ENCODE measurements at regions not wholly inside any gene's neighbourhood (a gene's known extent, or its start where the extent isn't known, plus 50 kb on each side); places are given as distances from the start of the nearest gene placed in this dataset.
A peak's percentile ranks its signal among the peaks of the same experiment; 100 is the strongest.

DNA sequence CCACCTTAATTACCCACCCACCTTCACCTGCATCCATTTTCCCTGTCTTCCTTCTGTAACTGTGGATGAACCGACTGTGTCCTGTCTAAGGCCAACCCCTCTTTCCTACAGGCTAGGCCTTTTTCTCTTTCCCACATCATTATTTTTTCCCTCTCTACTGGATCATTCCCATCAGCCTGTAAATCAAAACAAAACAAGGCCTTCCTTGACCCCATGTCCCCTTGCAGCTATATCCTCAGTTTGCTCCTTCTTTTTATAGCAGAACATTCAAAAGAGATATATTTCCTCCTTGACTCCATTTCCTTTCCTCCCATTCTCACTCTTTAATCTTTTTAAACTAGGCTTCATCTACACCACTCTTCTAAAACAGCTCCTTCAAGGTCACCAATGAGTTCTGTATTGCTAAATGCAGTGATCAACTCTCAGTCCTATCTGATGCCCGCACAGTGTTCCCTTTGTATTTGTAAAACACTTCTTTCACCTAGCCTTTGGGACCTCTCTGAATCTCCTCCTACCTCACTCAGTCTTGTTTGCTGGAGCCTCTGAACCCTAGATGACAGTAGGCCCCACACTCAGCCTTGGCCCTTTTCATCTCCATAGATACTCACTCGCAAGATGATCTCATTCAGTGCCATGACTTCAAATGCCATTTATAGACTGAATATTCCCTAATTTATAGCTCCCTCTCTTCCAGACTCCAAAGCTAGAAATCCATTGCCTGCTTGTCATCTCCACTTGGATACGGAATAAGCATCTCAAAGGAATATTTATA lies 55.7 kb downstream of the CXCR4 start:
- DNase-seq = no peak

DNA sequence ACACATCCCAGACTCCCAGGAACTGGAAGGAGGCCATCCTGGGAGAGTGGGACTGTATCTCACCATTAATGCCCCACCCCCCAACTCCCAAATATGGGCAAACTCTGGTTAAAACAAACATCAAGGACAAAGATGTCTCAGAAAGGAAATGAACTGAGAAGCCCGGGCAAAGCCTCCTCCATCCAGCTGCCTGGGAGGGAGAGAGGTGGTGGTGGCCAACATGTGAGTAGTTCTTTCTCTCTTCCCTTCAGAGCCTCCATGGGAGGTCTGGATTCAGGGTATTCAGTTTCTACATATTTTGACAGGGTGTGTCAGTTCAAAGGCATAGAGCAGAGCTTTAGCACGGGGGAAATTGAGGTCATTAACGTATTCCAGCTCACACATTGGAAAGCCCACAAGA lies 57.5 kb downstream of the CXCR4 start:
- DNase-seq = no peak

DNA sequence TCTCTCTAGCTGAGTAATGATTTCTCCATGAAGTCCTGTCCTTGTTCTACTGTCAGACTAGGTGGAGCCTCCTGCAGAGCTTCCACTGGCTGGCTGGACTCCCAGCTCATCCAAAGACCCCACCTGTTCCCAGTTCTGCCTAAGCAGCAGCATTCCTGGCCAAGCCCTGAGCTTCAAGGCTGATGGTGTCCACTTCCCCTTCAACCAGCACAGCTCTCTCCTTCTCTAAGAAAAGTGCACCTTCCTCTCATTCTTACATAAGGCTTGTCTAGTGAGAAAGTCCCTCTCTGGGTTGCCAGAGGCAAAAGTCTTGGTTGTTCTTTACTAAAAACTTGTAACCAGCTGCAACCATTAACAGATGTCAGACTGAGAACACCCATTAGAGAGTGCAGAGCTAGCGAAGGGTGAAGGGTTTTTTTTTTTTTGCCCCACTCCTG lies 58.9 kb downstream of the CXCR4 start:
- DNase-seq = no peak

DNA sequence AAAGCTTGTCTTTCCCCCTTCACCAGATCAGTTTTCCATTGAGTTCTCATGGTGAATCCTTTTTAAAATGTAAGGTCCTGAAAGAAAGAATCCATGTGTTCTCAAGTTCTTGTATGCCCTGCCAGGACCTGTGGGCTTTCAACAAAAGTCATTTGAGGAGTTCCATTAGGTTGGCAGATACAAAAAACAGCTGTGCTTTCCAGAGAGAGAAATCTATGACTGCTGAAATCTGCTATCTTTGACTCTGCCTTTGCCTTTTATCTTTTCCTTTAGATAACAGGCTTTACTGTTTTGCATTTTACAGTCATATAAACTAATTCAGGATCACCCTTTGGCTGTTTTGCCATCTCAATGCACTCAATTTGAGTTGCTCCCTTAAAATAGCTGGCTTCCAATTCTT lies 59.7 kb downstream of the CXCR4 start:
- DNase-seq = no peak

DNA sequence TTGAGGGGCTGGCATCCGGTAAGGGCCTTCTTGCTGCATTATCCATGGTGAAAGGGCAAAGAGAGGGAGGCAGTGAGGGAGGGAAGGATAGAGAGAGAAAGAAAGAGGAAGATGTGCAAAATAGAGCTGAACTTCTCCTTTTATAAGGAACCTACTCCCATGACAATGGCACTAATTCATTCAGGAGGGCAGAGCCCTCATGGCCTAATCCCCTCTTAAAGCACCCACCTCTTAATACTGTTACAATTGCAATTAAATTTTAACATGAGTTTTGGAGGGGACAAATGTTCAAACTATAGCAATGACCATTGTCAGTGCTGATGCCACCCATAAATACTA lies 60.2 kb downstream of the CXCR4 start:
- no peak for DNase-seq

DNA sequence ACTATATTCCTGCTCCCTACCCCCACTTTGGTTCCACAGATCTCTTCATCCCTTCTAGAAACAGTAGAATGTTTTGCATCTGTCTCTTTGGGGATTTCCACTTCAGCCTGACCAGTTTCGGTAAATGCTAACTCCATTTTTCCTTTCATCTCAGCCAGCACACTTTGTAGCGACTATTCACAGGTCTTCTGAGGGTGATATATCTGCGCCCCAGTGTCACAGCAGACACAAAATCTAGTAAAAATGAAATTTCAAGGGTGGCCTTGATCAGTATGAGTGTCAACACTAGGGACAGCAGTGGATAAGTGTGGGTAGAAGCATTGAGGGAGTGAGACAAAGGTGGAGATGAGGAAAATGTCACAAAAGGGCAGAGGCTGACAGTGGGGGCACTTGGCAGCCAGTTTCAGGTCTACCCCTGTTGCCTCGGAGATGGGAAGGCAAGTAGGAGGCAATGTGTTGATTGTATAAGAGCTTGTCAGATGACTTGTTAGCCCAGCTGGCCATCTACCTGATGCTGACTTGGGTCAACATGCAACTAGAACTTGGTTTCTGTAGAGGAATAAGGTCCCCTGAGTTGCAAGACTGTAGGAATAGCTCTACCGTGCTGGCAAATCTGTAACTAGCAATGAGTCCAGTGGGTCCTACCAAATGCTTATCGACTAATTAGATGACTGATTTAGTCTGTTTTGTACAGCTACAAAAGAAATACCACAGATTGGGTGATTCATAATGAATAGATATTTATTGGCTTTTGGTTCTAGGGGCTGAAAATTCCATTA lies 60.7 kb downstream of the CXCR4 start:
- DNase-seq = peak; percentile 42

DNA sequence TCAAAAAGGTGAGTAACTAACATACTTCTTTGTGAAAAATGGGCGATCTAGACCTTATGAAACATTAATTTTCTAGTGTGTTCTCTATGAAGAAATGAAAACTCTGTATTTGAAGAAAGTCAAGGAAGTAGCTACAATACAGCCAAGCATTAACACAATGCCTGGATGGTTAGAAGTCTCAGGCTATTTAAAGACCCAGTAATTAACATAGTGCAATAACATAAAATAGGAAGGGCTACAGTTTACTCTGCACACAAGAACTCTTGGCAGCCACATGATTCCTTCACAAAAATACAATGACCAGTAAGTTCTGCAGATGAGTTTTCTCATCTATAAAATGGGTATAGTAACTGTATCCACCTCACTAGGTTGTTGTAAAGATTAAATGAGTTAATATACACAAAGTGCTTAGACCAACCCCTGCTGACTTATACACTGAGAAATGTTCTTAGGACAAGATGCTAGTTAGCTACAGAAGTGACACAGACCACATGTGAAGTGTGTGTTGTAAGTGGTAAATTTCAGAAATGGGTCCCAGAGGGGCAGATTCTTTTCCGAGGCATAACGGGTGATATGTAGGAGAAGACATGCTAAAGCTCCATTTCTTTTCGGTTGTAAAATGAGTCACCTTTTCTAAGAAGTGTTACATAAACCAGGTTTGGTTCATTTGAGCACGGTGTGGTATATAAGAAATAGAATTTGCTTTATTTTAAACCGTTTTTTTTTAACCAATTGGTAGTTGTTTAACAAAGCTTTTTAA lies 61.8 kb downstream of the CXCR4 start:
- no peak for DNase-seq

DNA sequence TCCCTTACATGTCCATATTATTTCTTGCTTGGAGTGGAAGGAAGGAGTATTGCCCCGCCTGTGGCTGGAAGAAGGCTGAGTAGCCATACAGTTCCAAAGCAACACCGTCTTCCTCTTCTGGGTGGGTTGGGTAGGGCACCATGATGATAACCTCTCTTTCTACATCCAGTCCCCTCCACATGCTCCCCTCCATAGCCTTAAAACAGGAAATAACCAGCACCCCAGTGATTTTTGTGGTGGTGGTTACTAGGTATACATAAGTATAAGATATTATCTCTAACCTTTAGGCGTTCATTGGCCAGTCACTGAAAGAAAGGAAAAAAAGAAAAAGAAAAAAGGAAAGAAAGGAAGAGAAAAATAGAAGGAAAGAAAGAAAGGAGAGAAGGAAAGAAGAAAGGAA lies 63.1 kb downstream of the CXCR4 start:
- no peak for DNase-seq

DNA sequence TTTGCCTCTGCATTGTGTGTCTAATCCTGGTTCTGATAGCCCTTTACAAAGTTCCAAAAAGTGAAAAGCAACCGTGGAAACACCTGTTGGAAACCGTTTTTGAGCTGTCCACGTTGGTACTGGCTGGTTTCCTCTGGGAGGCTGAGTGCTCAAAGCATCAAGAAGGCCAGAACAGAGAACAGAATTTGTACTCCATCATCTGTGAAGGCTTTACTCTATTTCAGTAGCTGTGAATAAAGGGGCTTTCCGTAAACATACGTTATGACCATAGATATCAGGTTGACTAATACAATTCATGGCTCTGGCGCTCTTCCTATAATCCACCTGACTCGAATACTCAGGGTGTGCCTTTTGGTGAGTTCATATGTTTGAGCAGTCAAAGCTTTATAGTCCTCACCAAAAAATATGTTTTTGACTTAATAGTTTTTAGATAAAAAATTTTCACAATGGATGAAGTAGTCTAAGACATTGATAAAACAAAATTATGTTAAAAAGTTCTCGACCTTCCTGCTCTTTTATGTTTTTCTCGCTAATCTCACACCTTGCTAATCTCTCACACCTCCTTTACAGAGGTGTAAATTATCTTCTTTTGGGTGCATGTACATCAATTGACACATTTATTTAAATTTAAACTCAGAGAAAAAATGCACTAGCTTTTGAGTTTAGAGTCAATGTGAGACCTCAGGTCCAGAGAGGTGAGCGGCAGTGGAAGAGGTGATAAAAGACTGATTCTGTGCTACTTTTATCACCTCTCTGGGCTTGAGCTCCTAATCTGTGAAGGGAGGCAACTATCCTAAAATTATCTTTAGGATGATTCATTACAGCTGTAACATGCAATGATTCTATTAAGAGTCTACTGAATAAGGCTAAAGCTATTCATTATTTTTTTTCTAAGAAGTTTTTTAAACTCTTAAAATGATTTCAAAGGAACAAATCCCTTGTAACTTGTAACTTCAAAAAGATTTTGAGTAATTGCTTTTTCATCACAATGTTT lies 65.3 kb downstream of the CXCR4 start:
- no peak for DNase-seq

DNA sequence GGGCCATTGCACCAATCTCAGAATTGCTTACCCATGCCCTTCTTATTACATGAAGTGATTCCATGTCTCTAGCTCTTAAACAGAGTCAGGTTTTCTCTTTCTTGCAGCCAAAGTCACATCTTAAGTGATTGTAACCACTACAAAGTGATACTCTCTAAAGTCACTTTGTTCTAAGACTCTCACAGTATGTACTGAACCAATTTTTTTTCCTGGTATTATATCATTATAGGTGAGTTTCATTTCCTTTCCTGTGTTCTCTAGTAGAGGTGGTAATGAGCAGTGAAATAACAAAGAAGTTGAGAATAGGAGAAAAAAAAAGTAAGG lies 66.3 kb upstream of the DARS1 start:
- no peak for DNase-seq

DNA sequence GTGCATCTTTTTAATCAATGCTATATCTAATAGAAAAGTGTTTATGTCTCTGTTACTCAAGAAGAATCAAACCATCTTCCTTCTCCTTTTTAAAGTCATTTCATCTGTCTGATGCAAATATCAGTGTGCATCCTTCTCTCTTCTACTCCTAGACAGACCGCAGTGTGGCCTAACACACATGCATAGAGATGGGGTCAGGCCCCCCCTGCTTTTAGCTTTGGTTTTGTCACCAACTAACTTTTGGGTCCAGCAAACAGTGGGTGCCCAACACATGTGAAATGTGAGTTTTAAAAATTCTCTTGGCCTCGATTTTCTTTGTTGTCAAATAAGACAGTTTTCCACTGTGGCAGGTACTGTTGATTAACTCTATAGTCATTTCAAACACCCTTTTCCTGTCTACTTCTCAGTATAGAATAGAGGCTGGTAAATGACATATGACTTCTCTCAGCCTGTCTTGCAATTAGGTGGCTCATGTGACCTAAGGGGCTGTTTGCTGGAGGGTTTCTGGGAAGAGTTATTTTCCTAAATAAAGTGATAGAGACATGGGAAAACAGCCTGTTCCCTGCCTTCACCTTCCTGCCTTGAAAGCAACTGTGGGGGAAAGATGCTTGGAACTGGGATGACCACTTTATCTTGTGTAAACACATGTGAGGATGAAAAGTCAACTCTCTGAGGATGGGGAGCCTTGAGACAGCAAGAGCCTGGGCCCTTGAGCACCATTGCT lies 65.7 kb upstream of the DARS1 start:
- peak; percentile 24 for DNase-seq

DNA sequence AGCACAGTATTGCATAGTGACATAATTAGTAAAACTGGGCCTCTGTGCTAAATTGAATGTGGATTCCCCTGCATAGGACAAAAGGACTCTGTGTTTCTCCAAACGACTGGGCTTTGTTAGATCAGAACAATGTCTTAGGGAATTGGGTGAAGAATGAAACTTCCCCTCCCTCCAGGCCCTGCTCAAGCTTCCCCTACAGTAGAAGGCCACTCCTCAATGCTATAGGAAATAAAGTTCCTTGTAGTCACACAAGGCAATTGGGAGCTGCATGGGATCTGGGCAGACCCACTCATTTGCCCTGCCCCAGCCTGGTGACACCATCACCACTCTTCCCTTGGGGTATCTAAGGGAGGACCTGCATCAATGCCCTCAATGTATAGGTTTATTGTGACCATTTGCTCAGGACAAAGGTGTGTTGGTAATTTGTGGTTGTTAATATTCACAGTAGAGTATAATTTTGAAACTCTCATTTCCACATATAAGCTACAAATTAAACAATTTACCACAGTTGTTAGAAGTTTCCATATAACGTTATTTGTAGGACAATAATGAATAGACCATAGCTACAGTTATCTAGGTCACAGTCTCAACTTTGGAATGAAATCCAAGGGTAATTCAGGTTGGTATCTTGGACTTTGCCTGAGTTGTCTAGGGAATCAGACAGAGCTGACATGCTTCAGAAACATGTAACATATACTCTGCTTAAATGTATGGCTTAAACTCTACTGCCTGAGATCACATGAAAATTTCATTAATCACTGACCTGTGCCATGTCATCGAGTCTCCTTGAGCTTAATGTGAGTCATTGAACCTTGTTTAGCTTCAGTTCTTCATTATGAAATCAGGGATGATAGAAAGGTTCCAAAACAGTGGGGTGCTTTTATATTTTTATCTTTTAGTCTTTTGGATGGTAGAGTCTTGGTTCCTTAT lies 64.8 kb upstream of the DARS1 start:
- DNase-seq = no peak

DNA sequence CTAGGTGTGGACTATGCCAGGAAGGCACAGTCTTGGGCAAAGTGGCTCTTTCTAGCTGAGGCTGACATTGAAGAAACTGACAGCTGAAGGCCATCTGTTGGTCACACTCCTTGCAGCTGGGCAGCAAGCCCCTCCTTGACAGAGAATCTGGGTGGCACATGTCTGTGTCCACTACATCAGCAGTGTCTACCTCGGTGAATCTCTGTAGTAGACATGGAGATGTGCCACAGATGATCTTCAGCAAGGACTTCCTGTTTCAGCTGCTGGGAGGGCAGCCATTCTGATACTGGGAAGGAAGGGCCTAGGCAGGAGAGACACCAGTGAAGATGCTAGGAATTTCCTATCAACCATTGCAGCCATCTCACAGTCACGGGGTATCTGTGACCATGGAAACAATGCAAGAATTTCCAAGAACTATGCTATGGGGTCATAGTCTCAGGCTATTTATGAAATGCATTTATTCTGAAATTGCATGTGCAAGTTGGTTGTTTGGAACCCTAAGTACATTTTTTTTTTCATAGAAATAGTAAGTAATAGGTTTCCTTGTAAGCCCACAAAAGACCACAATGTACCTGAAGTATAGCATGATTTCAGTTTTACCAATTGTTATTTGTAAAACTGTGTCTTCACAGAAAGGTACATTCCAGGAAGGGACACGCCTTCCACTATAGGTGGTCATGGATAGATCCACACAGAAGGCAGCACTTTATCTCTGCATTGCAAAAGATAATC lies 63.8 kb upstream of the DARS1 start:
- DNase-seq = no peak

DNA sequence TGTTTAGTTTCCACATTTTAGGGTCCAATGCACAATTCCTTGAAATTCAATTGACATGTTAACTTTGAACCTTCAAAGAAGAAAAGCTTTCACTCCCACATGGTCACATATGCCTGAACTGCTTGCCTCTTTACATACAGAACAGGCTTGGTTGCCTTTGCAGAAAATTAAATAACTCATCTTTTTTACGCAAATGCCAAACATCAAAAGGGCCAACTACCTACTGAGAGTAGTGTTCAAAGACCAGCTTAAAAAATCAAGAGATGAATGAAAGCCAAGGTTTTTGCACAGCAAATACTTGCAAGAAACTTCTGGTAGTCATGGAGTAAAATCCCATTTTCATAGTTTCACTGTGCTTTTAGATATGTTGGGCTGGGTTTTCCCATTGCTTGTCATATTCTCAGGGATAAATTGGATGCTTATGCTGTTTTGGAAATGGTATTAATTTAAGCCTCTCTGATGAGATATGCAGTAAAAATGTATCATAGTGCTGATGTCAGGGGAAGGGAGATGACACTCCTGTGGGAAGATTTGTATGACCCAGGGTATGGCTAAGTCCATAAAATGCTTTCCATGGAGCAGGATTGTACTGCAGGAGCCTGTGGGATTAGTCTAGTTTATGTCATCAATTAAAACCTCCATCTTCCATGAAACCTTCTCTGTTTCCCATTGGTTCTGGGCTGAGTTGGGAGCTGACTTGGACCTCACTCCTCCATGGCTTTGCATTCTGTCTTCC lies 60.6 kb upstream of the DARS1 start:
- DNase-seq = no peak

DNA sequence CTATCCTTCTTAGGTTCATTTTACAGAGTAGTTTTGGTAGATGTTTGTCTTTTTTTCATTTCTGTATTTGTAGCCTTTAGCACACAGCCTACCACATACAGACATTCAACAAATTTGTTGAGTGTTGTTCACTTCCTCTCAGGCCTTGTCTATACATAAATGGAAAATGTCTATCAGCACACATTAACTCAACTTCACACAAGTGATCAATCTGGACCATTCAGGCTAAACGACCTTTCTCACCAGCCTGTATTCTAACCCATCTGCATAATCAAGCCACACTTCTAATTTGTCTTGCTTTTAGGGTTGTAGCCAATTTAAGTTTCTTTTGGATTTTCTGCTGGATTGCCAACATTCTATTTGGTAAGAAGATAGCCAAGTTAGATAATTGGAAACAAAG lies 59.9 kb upstream of the DARS1 start:
- DNase-seq = no peak
